Urothelium cell line (cell line): ENCODE measurements at regions not wholly inside any gene's neighbourhood (a gene's known extent, or its start where the extent isn't known, plus 50 kb on each side); places are given as distances from the start of the nearest gene placed in this dataset.
"Not testable (repeated sequence)": the region's sequence is repeated elsewhere in the genome, so short reads cannot be mapped to it uniquely, and the experiment has no call there.

Source experiments
- DNase-seq: peaks from one replicate; pipeline ENCODE4 v3.0.0; 2011; ENCODE audit warnings: low spot score, mixed read lengths
- FAIRE-seq: peaks from 2 replicates; lab custom pipeline; 2011; peaks lifted over from hg19 to GRCh38; lab: Jason Lieb, UNC

DNA sequence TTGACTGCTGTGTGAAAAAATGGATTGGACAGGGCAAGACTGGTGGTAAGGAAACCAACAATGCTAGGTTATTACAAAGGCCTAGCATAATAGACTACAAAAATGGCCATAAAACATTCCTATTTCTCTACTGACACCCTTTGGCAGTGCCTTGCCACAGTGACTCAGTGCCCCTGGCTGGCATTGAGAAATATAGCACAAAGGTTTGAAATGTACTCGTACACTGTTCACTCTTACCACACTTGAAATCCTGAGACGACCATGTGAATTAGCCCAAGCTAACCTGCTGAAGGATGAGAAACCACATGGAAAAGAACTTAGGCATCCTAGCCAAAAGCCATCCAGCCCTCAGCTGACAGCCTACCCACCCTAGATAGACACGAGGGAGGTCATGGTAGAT, 149.8 kb upstream of the PALMD start:
- DNase-seq (no peak), FAIRE-seq (no peak)

DNA sequence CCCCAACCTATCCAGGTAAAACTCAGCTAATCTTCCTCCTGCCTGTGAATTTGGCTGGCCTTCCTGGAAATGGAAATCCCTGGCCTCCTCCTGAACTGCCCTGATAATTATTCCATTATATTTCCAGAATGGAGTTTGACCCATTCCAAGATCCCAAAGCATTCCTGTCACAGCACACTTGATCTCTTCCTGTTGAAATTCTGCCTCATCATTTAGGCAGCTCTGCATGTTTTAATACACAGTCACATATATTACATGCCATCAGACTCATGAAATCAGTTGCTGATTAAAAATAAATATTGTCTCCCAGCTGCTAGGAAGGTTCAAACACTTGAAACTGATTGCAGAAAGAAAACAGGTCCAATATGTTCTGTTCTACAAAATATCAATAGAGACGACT, 148.2 kb upstream of the PALMD start:
- FAIRE-seq = no peak
- no peak for DNase-seq

DNA sequence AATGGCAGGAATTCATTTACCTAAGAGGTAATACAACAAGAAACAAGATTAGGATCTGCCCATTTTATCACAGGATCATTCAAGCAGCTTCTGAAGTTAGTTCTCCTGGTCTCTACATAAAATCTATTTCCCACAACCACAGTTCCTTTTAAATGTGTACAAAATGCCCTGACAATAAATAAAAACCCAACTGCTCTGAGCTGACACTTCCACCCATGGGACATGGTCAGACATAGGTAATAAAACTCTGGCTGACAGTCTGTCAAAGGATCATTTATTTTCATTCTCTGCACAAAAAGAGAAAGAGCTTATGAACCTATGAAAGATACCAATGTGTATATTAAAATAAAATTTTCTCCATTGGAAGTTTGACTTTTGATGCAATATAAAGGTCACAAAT, 145.4 kb upstream of the PALMD start:
- FAIRE-seq (no peak), DNase-seq (no peak)

DNA sequence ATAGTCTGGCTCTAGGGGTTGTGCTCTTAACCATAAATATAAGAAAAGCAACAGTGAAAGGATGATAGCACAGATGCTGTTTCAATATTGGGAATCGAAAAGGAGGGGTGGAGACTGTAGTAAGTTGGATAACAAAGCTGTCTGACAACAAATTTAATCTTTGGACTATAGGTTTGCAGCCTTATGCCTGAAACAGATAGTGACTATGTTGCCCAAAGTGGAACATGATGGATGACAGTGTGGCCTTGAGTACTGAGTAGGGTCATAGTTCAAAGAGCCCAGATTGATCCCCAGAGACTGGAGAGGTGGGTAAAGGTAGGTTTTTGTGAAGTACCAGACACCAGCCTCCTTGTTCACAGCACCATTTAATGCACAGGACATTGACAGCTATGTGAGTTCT, 144.0 kb upstream of the PALMD start:
- peak; percentile 77 for FAIRE-seq
- no peak for DNase-seq

DNA sequence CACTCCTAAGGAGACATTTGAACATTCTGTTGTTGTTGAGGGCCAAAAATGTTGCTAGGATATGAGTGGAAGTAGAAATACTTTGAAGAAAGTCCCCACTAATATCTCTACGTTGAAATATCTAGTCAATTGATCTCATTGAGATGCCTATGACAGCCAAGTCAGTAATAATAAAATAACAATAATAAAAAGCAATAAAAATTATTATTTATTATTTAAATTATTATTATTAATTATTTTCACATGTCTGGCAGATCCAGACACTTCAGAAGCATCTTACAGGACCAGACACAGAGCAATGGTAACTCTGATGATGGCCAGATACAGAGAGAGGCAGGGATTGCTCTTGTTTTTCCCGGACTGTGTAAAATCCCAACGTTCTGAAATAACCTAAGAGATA, 143.5 kb upstream of the PALMD start:
- FAIRE-seq (no peak), DNase-seq (no peak)

DNA sequence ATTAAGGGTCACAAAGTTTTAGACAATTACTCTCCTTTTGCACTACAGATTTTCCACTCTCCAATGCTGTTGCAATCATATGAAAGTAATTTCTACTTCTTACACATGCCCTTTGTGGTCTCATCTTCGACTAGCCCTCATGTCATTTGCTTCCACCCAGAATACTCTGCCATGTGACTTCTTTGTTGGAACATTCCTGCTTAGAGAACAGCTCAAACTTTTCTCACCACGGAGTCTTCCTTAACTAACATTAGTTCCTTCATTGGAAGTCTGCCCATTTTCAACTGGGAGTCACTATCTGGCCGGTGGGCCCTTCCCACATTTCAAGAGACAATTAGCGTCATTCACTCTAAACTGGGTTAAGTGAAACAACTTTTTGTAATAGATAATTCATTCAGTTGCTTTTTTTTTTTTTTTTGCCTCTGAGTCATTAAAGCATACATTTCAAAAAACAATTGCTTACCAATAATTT, 142.6 kb upstream of the PALMD start:
- peak; percentile 3 for DNase-seq
- no peak for FAIRE-seq

DNA sequence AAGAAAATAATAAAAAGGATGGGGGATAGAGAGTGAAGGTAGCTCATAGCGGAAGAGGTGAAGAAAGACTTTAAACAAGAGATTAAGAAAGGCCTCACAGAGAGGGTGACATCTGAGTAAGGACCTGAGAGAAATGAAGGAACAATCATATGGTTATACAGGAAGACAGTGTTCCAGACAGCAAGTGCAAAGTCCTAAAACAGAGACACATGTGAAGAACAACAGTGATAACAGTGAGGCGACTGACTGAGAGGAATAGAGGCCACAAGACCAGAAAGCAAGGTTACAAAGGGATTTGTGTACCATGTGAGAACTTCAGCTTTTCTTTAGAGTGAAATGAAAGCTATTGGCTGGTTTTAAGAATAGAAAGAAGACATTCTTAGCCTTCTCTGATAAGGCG, 141.6 kb upstream of the PALMD start:
- FAIRE-seq = no peak
- DNase-seq = no peak

DNA sequence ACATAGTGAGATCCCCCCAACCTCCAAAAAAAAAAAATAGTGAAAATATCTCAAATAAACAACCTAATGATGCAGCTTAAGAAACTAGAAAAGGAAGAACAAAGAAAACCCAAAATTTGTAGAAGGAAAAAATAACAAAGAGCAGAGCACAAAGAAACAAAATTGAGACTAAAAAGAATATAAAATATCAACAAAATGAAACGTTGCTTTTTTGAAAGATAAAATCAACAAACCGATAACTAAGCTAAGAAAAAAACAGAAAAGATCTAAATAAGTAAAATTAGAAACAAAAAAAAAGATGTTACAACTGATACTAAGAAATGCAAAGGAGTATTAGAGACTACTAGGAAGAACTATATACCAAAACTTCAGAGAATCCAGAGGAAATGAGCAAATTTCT, 139.3 kb upstream of the PALMD start:
- FAIRE-seq = no peak

DNA sequence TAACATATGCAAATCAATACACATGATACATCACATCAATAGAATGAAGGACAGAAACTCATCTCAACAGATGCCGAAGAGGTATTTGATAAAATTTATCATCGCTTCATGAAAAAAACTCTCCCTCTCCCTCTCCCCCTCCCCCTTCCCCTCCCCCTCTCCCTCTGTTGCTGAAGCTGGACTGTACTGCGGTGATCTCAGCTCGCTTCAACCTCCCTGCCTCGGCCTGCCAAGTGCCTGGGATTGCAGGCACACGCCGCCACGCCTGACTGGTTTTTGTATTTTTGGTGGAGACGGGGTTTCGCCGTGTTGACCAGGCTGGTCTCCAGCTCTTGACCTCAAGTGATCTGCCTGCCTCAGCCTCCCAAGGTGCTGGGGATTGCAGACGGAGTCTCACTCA, 138.5 kb upstream of the PALMD start:
- DNase-seq, FAIRE-seq: not testable (repeated sequence)

More for the DNA sequence above, 139.3 kb upstream of the PALMD start:
- DNase-seq = no peak

DNA sequence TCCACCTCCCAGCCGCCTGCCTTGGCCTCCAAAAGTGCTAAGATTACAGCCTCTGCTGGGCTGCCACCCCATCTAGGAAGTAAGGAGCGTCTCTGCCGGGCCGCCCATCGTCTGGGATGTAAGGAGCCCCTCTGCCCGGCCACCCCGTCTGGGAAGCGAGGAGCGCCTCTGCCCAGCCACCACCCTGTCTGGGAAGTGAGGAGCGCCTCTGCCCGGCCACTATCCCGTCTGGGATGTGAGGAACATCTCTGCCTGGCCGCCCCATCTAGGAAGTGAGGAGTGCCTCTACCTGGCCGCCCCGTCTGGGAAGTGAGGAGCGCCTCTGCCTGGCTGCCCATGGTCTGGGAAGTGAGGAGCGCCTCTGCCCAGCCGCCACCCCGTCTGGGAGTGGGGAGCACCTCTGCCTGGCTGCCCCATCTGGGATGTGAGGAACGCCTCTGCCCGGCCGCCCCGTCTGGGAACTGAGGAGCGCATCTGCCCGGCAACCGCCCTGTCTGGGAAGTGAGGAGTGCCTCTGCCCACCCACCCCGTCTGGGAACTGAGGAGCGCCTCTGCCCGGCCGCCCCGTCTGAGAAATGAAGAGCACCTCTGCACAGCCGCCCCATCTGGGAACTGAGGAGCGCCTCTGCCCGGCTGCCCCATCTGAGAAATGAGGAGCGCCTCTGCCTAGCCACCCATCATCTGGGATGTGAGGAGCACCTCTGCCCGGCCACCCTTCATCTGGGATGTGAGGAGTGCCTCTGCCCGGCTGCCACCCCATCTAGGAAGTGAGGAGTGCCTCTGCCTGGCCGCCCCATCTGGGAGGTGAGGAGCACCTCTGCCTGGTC, 137.8 kb upstream of the PALMD start:
- FAIRE-seq (no peak), DNase-seq (no peak)

DNA sequence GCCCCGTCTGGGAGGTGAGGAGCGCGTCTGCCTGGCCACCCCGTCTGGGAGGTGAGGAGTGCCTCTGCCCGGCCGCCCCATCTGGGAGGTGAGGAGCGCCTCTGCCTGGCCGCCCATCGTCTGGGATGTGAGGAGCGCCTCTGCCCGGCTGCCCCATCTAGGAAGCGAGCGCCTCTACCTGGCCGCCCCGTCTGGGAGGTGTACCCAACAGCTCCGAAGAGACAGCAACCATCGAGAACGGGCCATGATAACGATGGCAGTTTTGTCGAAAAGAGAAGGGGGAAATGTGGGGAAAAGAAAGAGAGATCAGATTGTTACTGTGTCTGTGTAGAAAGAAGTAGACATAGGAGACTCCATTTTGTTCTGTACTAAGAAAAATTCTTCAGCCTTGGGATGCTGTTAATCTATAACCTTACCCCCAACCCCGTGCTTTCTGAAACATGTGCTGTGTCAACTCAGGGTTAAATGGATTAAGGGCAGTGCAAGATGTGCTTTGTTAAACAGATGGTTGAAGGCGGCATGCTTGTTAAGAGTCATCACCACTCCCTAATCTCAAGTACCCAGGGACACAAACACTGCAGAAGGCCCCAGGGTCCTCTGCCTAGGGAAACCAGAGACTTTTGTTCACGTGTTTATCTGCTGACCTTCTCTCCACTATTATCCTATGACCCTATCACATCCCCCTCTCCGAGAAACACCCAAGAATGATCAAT, 137.0 kb upstream of the PALMD start:
- not testable (repeated sequence) for DNase-seq, FAIRE-seq

DNA sequence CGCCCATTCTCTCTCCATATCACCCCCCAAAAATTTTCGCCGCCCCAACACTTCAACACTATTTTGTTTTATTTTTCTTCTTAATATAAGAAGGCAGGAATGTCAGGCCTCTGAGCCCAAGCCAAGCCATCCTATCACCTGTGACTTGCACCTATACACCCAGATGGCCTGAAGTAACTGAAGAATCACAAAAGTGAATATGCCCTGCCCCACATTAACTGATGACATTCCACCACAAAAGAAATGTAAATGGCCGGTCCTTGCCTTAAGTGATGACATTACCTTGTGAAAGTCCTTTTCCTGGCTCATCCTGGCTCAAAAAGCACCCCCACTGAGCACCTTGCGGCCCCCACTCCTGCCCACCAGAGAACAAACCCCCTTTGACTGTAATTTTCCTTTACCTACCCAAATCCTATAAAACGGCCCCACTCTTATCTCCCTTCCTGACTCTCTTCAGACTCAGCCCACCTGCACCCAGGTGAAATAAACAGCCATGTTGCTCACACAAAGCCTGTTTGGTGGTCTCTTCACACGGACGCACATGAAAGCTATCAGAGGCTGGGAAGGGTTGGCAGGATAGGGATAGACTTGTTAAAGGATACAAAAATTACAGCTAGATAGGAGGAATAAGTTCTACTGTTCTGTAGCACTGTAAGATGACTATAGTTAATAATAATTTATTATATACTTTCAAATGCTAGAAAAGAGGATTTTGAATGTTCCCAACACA, 130.9 kb upstream of the PALMD start:
- not testable (repeated sequence) for FAIRE-seq, DNase-seq

DNA sequence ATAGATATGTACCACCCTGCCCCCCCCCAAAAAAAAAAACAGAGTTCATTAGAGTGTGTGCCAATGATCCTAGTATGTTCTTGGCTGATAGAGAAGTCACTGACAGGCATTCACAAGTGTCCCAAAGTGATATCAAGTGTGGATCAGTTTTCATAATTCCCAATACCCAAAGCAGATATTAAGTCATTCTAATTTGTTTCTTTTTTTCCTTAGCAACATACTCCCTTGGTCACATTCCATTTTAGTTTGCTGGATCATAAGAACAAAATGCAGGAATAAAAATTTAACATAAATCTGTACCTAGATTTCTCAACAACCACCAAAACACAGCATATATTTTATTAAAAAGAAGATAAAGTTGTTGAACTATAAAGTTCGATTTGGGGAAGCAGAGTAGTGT, 129.8 kb upstream of the PALMD start:
- no peak for DNase-seq
- no peak for FAIRE-seq

DNA sequence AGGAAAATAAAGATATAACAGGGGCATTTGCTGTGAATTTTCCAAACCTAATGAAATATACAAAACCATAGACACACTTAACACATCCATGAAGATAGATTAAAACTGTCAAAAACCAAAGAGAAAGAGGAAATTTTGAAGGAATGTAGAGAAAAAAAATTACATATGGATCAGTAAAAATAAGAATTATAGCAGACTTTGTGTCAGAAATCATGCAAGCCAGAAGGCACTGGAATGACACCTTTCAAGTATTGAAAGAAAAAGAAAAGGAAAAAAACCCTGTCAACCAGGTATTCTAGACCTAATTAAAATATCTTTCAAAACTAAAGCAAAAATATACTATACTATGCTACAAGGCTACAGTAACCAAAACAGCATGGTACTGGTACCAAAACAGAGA, 125.8 kb upstream of the PALMD start:
- no peak for DNase-seq
- FAIRE-seq = no peak

DNA sequence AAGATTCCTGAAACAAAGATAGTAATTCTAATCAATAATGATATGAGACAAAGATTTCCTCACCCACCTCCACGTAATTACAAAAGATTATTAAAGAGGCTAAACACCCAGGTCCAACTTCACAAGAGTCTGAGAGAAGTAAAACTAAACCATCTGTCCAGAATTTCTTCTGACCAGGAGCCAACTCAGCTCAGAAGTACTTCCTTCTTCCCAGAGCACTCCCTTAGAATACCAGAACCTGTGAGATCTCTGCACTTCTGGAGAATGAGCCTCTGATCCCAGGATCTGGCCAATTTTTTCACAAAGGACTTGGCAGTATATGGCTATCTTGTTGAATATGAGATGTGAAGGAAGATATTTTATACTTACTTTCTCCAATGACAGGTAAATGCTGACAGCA, 120.6 kb upstream of the PALMD start:
- DNase-seq (no peak), FAIRE-seq (no peak)

DNA sequence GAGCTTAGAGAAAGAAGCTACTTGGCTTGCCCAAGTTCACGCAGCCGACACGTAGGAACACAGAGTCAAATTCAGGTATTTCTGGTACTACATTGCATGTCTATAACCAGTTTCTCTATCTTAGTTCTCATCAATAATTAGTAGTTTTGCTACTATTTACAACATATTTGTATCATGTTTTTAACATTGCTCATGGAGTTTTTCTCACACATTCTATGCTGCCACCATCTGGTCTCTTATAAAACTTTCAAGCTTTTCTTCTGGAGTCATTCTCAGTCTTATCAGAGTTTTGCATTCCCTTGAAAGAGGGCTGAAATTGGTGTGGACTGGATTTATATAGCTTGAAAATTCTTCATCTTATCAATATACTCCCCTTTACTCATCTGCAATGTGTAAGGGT, 118.8 kb upstream of the PALMD start:
- no peak for DNase-seq
- no peak for FAIRE-seq

DNA sequence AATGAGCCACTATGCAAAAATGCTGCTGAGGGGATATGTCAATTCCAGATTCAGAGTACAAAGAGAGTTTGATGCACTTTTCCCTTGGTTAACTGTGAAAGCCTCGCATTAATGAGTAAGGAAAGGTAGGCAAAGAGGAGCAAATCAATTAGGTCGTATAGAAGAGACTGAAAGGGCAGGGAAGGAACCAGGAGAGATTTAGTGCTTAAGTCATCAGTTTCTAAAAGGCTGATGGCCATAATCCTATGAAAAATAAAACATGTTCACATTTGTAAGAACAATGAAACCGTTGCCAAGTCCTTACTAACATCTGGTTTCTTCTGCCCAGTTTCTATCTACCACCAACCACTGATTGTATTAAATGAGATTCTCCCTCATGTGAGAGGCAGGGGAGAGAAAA, 118.4 kb upstream of the PALMD start:
- DNase-seq = no peak
- FAIRE-seq = no peak

DNA sequence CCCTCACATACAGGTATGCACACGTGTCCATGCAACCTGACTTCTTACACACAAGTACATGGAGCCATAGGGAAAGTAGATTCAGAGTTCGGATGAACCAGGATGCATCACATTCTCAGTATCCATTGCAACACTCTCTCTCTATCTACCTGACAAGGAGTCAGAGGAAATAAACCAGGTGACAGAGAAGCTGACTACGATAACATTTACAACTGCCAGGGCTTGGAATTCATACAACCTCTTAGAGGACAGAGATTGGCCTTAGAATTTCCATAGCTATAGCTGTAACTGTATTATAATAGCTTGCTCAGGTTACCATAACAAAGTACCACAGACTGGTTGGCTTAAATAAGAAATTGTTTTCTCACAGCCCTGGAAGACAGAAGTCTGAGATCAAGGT, 116.9 kb upstream of the PALMD start:
- FAIRE-seq (no peak), DNase-seq (no peak)

DNA sequence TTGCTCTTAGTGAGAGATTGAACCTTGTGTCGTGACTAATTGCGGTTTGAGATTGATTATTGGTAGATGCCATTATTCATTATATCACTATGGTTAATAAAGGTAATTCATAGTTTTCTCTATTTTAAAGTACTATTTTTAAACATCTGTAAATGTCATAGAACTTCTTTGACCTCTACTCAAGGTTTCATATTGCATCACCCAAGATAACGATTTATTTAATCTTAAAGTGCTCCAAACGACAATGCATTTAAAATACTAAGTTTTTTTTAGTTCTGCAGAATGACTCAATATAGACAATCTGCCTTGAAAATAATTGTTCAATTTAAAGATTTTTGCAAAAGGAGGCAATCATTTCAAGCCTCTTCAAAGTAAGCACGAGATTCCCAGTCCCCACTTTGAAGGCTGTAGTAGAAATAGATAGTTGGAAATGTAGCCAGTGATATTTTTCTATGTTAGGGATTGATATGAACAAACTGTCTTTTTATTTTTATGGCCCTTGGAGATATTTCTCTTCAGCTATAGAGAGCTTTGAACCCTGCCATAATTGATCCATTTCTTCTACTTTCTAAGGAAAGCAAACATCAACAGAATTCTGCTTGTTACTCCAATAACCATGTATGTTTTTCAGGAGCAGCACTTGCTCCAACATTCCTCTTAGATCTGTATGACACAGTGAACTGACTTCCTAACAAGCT, 114.2 kb upstream of the PALMD start:
- FAIRE-seq (no peak), DNase-seq (no peak)

DNA sequence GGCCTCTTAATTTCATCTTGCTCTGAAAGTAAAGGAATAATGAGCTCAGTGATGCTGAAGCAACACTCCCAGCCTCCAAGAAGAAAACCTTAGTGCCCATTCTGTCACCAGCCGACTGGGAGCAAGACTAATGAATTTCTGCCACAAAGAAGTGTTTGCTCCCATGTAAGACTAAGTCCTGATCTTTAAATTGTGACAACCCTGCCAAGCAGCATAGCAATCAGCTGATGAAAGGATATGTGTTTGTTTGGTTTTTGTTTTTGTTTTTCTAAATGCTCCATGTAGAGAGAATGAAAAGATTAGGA, 113.7 kb upstream of the PALMD start:
- no peak for FAIRE-seq
- no peak for DNase-seq
